22Rv1 (cell line): ENCODE measurements at regions not wholly inside any gene's neighbourhood (a gene's known extent, or its start where the extent isn't known, plus 50 kb on each side); places are given as distances from the start of the nearest gene placed in this dataset.

Experiments
- CTCF ChIP-seq: fragments of 450-650 bp; IDR thresholded peaks from 2 replicates; pipeline ENCODE4 v1.5.1; 2017; ENCODE audit warnings: mild to moderate bottlenecking
- ZFX ChIP-seq: fragments of 450-650 bp; IDR thresholded peaks from 2 replicates; pipeline ENCODE4 v1.6.1; 2017; ENCODE audit warnings: antibody characterized with exemption, borderline replicate concordance

- TF ChIP-seq CTCF = no peak
- TF ChIP-seq ZFX = no peak
Observed at GRCh38 chr4:62912531-62912930, 1496.7 kb downstream of the TECRL start.
